Neural cell (in vitro differentiated cells): ENCODE measurements at regions not wholly inside any gene's neighbourhood (a gene's known extent, or its start where the extent isn't known, plus 50 kb on each side); places are given as distances from the start of the nearest gene placed in this dataset.

ENCODE experiments used
- H2AFZ ChIP-seq: fragments of 200-600, 300-800 bp; sonication (generic), shearing (Covaris generic); 2 replicates; pipeline ENCODE4 v1.6.0; 2014; ENCODE audit warnings: low read depth, mild to moderate bottlenecking, antibody characterized with exemption, low read length, moderate library complexity
- H3F3A ChIP-seq: fragments of 200-600 bp; shearing (Covaris generic); 2 replicates; pipeline ENCODE4 v1.6.1; 2016; ENCODE audit warnings: mild to moderate bottlenecking, moderate library complexity, mixed read lengths, antibody characterized with exemption, low read length; ENCODE audit not compliant: insufficient read depth, poor library complexity, severe bottlenecking
- H3K27ac ChIP-seq: fragments of 200-600, 300-800 bp; sonication (generic), shearing (Covaris generic); 2 replicates; pipeline ENCODE4 v1.5.1; 2014; ENCODE audit warnings: mild to moderate bottlenecking, low read length, moderate library complexity
- H3K27me3 ChIP-seq: fragments of 300-800, 200-600 bp; sonication (generic), shearing (Covaris generic); 2 replicates; pipeline ENCODE4 v1.6.0; 2014; ENCODE audit warnings: mild to moderate bottlenecking, low read depth, low read length, moderate library complexity; ENCODE audit not compliant: insufficient read depth
- H3K36me3 ChIP-seq: fragments of 300-800, 200-600 bp; sonication (generic), shearing (Covaris generic); 2 replicates; pipeline ENCODE4 v1.5.1; 2014; ENCODE audit warnings: mild to moderate bottlenecking, antibody characterized with exemption, low read length, moderate library complexity; ENCODE audit not compliant: insufficient read depth
- H3K4me2 ChIP-seq: fragments of 300-800, 200-600 bp; sonication (generic), shearing (Covaris generic); 2 replicates; pipeline ENCODE4 v1.6.0; 2014; ENCODE audit warnings: mild to moderate bottlenecking, low read length
- H3K4me3 ChIP-seq: fragments of 300-800, 200-600 bp; sonication (generic), shearing (Covaris generic); 2 replicates; pipeline ENCODE4 v1.5.1; 2014; ENCODE audit warnings: mild to moderate bottlenecking, low read length, moderate library complexity
- H3K79me2 ChIP-seq: fragments of 200-600 bp; shearing (Covaris generic); replicated peaks from 2 replicates; pipeline ENCODE4 v1.6.0; 2014; ENCODE audit warnings: mild to moderate bottlenecking, low read length, moderate library complexity; ENCODE audit not compliant: insufficient read depth
- H3K9ac ChIP-seq: fragments of 300-800, 200-600 bp; sonication (generic), shearing (Covaris generic); 2 replicates; pipeline ENCODE4 v1.6.1; 2016; ENCODE audit warnings: mild to moderate bottlenecking, low read length, mixed read lengths
- H3K9me2 ChIP-seq: fragments of 200-600 bp; shearing (Covaris generic); 2 replicates; pipeline ENCODE4 v1.6.1; 2016; ENCODE audit warnings: mild to moderate bottlenecking, low read length, mixed read lengths; ENCODE audit not compliant: insufficient read depth
- H3K9me3 ChIP-seq: fragments of 200-600, 300-800 bp; sonication (generic), shearing (Covaris generic); 2 replicates; pipeline ENCODE4 v1.6.1; 2016; ENCODE audit warnings: mild to moderate bottlenecking, mixed run types, low read length, moderate library complexity, mixed read lengths
- H4K20me1 ChIP-seq: fragments of 200-600 bp; shearing (Covaris generic); 2 replicates; pipeline ENCODE4 v1.6.1; 2016; ENCODE audit warnings: mild to moderate bottlenecking, mixed run types; ENCODE audit not compliant: insufficient read depth
- EP300 ChIP-seq: fragments of 450-650 bp; conservative IDR thresholded peaks from 2 replicates; pipeline ENCODE4 v1.6.1; 2014; ENCODE audit warnings: antibody characterized with exemption, mild to moderate bottlenecking, moderate library complexity; ENCODE audit not compliant: poor library complexity, severe bottlenecking
- EZH2 ChIP-seq: fragments of 200-600, 300-800 bp; shearing (Covaris generic), sonication (generic); IDR thresholded peaks from 2 replicates; pipeline ENCODE4 v1.6.1; 2014; ENCODE audit warnings: antibody characterized with exemption, low read length, borderline replicate concordance, mild to moderate bottlenecking; ENCODE audit not compliant: insufficient read depth, poor library complexity, severe bottlenecking
- MXI1 ChIP-seq: fragments of 450-650 bp; conservative IDR thresholded peaks from 2 replicates; pipeline ENCODE4 v1.6.1; 2014; ENCODE audit warnings: antibody characterized with exemption, mild to moderate bottlenecking; ENCODE audit not compliant: poor library complexity, severe bottlenecking
- POLR2AphosphoS5 ChIP-seq: IDR thresholded peaks from 2 replicates; pipeline ENCODE4 v1.6.1; 2012
- RAD21 ChIP-seq: fragments of 450-650 bp; conservative IDR thresholded peaks from 2 replicates; pipeline ENCODE4 v1.6.1; 2014; ENCODE audit warnings: antibody characterized with exemption, mild to moderate bottlenecking, moderate library complexity
- REST ChIP-seq: IDR thresholded peaks from 2 replicates; pipeline ENCODE4 v1.6.1; 2012; ENCODE audit warnings: borderline replicate concordance
- SMC3 ChIP-seq: fragments of 450-650 bp; conservative IDR thresholded peaks from 2 replicates; pipeline ENCODE4 v1.6.1; 2014; ENCODE audit warnings: antibody characterized with exemption, mild to moderate bottlenecking, moderate library complexity; ENCODE audit not compliant: poor library complexity
- TAF1 ChIP-seq: IDR thresholded peaks from 2 replicates; pipeline ENCODE4 v1.6.1; 2012; ENCODE audit warnings: low read depth
- TF ChIP-seq, protein P1 (sequence below): fragments of 450-650 bp; IDR thresholded peaks from 2 replicates; pipeline ENCODE4 v1.5.1; 2014; ENCODE audit warnings: antibody characterized with exemption, mild to moderate bottlenecking, moderate library complexity; ENCODE audit not compliant: poor library complexity, severe bottlenecking

- H3K4me2 ChIP-seq: no peak overlapping the region
- H3K9me3 ChIP-seq: no peaks in the 10 kb centered on the region
- no peak overlapping the region for H3K4me3 ChIP-seq
- H3F3A ChIP-seq: no peaks in the 10 kb centered on the region
- H4K20me1 ChIP-seq: no peaks in the 10 kb centered on the region
- no peaks in the 10 kb centered on the region for H3K36me3 ChIP-seq
- no peak overlapping the region for H3K27ac ChIP-seq
- H3K79me2 ChIP-seq: no peaks in the 10 kb centered on the region
- no peaks in the 10 kb centered on the region for H3K9me2 ChIP-seq
- H2AFZ ChIP-seq: no peak overlapping the region
- no peak for TF ChIP-seq POLR2AphosphoS5
- no peak for TF ChIP-seq TAF1
- no peaks in the 10 kb centered on the region for H3K27me3 ChIP-seq
- no peak overlapping the region for H3K9ac ChIP-seq
Measured at GRCh38 chr4:56272003-56272402, 115.3 kb downstream of the AASDH start.

- no peak for TF ChIP-seq POLR2AphosphoS5
- TF ChIP-seq SMC3: no peak
- no peak for TF ChIP-seq RAD21
- TF ChIP-seq MXI1: no peak
- no peak for TF ChIP-seq EP300
- TF ChIP-seq EZH2: no peak
- TF ChIP-seq REST: no peak
- TF ChIP-seq, protein P1, sequence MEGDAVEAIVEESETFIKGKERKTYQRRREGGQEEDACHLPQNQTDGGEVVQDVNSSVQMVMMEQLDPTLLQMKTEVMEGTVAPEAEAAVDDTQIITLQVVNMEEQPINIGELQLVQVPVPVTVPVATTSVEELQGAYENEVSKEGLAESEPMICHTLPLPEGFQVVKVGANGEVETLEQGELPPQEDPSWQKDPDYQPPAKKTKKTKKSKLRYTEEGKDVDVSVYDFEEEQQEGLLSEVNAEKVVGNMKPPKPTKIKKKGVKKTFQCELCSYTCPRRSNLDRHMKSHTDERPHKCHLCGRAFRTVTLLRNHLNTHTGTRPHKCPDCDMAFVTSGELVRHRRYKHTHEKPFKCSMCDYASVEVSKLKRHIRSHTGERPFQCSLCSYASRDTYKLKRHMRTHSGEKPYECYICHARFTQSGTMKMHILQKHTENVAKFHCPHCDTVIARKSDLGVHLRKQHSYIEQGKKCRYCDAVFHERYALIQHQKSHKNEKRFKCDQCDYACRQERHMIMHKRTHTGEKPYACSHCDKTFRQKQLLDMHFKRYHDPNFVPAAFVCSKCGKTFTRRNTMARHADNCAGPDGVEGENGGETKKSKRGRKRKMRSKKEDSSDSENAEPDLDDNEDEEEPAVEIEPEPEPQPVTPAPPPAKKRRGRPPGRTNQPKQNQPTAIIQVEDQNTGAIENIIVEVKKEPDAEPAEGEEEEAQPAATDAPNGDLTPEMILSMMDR: no peak
- TF ChIP-seq TAF1: no peak
- no peaks in the 10 kb centered on the region for H3K27me3 ChIP-seq
- H4K20me1 ChIP-seq: no peaks in the 10 kb centered on the region
- no peak overlapping the region for H3K9ac ChIP-seq
- no peaks in the 10 kb centered on the region for H3K36me3 ChIP-seq
- no peak overlapping the region for H3K4me2 ChIP-seq
- H3K79me2 ChIP-seq: no peaks in the 10 kb centered on the region
- no peaks in the 10 kb centered on the region for H3K9me3 ChIP-seq
- H3K9me2 ChIP-seq: no peaks in the 10 kb centered on the region
- no peaks in the 10 kb centered on the region for H3F3A ChIP-seq
- no peak overlapping the region for H3K4me3 ChIP-seq
- no peak overlapping the region for H2AFZ ChIP-seq
- no peak overlapping the region for H3K27ac ChIP-seq
Measured at GRCh38 chr4:56271131-56271530, 116.2 kb downstream of the AASDH start.

DNA sequence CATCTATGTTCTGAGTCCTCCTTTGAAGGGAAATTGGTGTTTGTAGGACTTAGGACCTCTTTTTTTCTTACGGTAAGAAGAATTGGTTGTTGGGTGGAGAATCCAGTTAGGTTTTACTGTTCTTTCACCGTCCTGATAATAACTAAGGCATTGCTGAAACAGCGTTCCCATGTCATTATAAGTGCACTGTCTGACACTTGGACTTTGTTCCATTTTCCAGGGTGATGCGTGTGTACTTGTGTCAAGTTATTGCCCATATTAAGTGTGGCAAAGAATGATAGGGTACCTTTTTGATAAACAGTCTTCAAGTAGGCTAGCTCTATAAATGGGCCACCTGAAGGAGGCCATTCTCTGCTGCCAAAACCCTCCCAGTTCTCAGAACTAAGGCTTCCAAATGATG lies 119.7 kb downstream of the AASDH start:
- no peaks in the 10 kb centered on the region for H3K9me2 ChIP-seq
- H3K4me3 ChIP-seq: no peak overlapping the region
- no peaks in the 10 kb centered on the region for H3K9me3 ChIP-seq
- H3K27ac ChIP-seq: no peak overlapping the region
- H3K9ac ChIP-seq: no peak overlapping the region
- TF ChIP-seq SMC3: no peak
- TF ChIP-seq REST: no peak
- TF ChIP-seq RAD21: no peak
- no peaks in the 10 kb centered on the region for H3K79me2 ChIP-seq
- H3K36me3 ChIP-seq: no peaks in the 10 kb centered on the region
- no peak overlapping the region for H3K4me2 ChIP-seq
- no peak overlapping the region for H2AFZ ChIP-seq
- H3K27me3 ChIP-seq: no peaks in the 10 kb centered on the region
- H4K20me1 ChIP-seq: no peaks in the 10 kb centered on the region
- no peaks in the 10 kb centered on the region for H3F3A ChIP-seq
